Body of pancreas (tissue), 4 donors: ENCODE measurements at regions not wholly inside any gene's neighbourhood (a gene's known extent, or its start where the extent isn't known, plus 50 kb on each side); places are given as distances from the start of the nearest gene placed in this dataset.

ENCODE experiments used
- POLR2A ChIP-seq, 3 donors: fragments of 450-650 bp; IDR thresholded peaks; one replicate each; pipeline ENCODE4 v1.6.1; 2016; ENCODE audit warnings: antibody characterized with exemption in 3 of 3, mild to moderate bottlenecking in 2 of 3
- TF ChIP-seq, protein P1 (sequence below), 7 experiments: fragments of 450-650 bp in 4 of 7; fragments of 200-600 bp in 3 of 7; sonication (generic) in 3 of 7; IDR thresholded peaks; one replicate each; pipeline ENCODE4 v1.5.1; 2016 to 2019; ENCODE audit warnings: antibody characterized with exemption in 7 of 7

DNA sequence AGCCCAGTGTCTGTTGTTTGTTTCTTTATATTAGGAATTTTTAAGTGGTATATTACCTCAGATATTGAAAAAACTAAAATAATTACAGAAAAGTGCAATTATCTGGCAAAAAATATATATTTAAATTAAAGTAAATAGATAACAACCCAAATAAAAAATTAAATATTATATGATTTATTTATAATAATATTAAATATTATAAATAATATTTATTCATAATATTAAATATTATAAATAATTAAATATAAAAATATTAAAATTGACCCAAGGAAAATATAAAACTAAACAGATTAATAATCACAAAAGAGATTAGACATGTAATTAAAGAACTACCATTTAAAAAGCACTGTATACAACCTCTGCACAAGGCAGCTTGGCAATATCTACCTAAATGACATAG, 331.9 kb upstream of the POGK start:
- TF ChIP-seq, protein P1, sequence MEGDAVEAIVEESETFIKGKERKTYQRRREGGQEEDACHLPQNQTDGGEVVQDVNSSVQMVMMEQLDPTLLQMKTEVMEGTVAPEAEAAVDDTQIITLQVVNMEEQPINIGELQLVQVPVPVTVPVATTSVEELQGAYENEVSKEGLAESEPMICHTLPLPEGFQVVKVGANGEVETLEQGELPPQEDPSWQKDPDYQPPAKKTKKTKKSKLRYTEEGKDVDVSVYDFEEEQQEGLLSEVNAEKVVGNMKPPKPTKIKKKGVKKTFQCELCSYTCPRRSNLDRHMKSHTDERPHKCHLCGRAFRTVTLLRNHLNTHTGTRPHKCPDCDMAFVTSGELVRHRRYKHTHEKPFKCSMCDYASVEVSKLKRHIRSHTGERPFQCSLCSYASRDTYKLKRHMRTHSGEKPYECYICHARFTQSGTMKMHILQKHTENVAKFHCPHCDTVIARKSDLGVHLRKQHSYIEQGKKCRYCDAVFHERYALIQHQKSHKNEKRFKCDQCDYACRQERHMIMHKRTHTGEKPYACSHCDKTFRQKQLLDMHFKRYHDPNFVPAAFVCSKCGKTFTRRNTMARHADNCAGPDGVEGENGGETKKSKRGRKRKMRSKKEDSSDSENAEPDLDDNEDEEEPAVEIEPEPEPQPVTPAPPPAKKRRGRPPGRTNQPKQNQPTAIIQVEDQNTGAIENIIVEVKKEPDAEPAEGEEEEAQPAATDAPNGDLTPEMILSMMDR (IDR thresholded peaks at IDR 0.05) = no peak
- no peak for TF ChIP-seq POLR2A (IDR thresholded peaks at IDR 0.05)
